OCI-LY7 (cell line): ENCODE measurements at regions not wholly inside any gene's neighbourhood (a gene's known extent, or its start where the extent isn't known, plus 50 kb on each side); places are given as distances from the start of the nearest gene placed in this dataset.

Experiments
- BruUV-seq: library from RNA; stranded (reverse); fragments of 400-500 nt; replicated peaks from 2 replicates; lab custom pipeline; 2021; lab: Mats Ljungman, UMichigan
- CTCF ChIA-PET: fragments of 300-600 bp; sonication (Branson Sonifier 250); formaldehyde crosslinking; loops from one replicate; lab custom pipeline; 2022; ENCODE audit warnings: antibody characterized with exemption; ENCODE audit not compliant: unreplicated experiment; lab: Charles Lee
- POLR2A ChIA-PET: fragments of 300-600 bp; sonication (Branson Sonifier 250); formaldehyde crosslinking; loops from one replicate; lab custom pipeline; 2022; ENCODE audit warnings: antibody characterized with exemption; lab: Charles Lee
- DNase-seq: peaks from one replicate; pipeline ENCODE4 v3.0.0-alpha.2; 2015; ENCODE audit warnings: low spot score
- H2AFZ ChIP-seq: fragments of 200-600 bp; sonication (generic), shearing (Covaris generic); 2 replicates; pipeline ENCODE4 v1.6.1; 2014; ENCODE audit warnings: mild to moderate bottlenecking, antibody characterized with exemption, low read length, moderate library complexity
- H3K27ac ChIP-seq: fragments of 200-600 bp; sonication (generic); 2 replicates; pipeline ENCODE4 v1.5.1; 2014; ENCODE audit warnings: mixed run types, low read depth, mild to moderate bottlenecking, moderate library complexity, low read length, inconsistent platforms; ENCODE audit not compliant: poor library complexity, severe bottlenecking
- H3K36me3 ChIP-seq: fragments of 200-600 bp; sonication (generic); 2 replicates; pipeline ENCODE4 v1.6.1; 2014; ENCODE audit warnings: mild to moderate bottlenecking, antibody characterized with exemption, low read length, moderate library complexity, mixed read lengths; ENCODE audit not compliant: insufficient read depth
- H3K4me1 ChIP-seq: fragments of 200-600 bp; sonication (generic); 2 replicates; pipeline ENCODE4 v1.5.1; 2014; ENCODE audit warnings: mild to moderate bottlenecking, low read length; ENCODE audit not compliant: insufficient read depth, poor library complexity, severe bottlenecking
- H3K4me2 ChIP-seq: fragments of 200-600 bp; sonication (generic); 2 replicates; pipeline ENCODE4 v1.6.1; 2014; ENCODE audit warnings: mild to moderate bottlenecking, low read length
- H3K4me3 ChIP-seq: fragments of 200-600 bp; sonication (generic); 2 replicates; pipeline ENCODE4 v1.5.1; 2014; ENCODE audit warnings: mild to moderate bottlenecking, low read depth, low read length; ENCODE audit not compliant: poor library complexity, severe bottlenecking
- H3K79me2 ChIP-seq: fragments of 200-600 bp; sonication (generic); 2 replicates; pipeline ENCODE4 v1.6.1; 2016; ENCODE audit warnings: low read depth, mild to moderate bottlenecking, low read length, moderate library complexity, mixed read lengths; ENCODE audit not compliant: insufficient read depth
- H3K9me2 ChIP-seq: fragments of 200-600 bp; sonication (generic); 2 replicates; pipeline ENCODE4 v1.6.1; 2016; ENCODE audit warnings: mild to moderate bottlenecking, low read length, mixed read lengths; ENCODE audit not compliant: insufficient read depth
- H3K9me3 ChIP-seq: fragments of 200-600 bp; sonication (generic); 2 replicates; pipeline ENCODE4 v1.6.1; 2014; ENCODE audit warnings: mild to moderate bottlenecking, mixed run types, low read length, mixed read lengths
- H4K20me1 ChIP-seq: fragments of 200-600 bp; sonication (generic); 2 replicates; pipeline ENCODE4 v1.6.1; 2014; ENCODE audit warnings: mild to moderate bottlenecking, antibody characterized with exemption, low read length, moderate library complexity, mixed read lengths; ENCODE audit not compliant: insufficient read depth
- EZH2phosphoT487 ChIP-seq: fragments of 200-600 bp; sonication (generic); IDR thresholded peaks from 2 replicates; pipeline ENCODE4 v1.6.1; 2018; ENCODE audit warnings: low read depth, borderline replicate concordance, mild to moderate bottlenecking, mixed run types, antibody characterized with exemption, low read length, moderate library complexity, mixed read lengths
- intact Hi-C: fragments of 100-400 bp; cut with micrococcal nuclease; formaldehyde crosslinking; loops from one replicate; pipeline ENCODE4 v1.10.0; 2022; ENCODE audit not compliant: unreplicated experiment
- TF ChIP-seq, protein P1 (sequence below): fragments of 200-600 bp; sonication (generic); conservative IDR thresholded peaks from 2 replicates; pipeline ENCODE4 v1.5.1; 2014; ENCODE audit warnings: mild to moderate bottlenecking, antibody characterized with exemption, low read length, moderate library complexity, mixed read lengths

DNA sequence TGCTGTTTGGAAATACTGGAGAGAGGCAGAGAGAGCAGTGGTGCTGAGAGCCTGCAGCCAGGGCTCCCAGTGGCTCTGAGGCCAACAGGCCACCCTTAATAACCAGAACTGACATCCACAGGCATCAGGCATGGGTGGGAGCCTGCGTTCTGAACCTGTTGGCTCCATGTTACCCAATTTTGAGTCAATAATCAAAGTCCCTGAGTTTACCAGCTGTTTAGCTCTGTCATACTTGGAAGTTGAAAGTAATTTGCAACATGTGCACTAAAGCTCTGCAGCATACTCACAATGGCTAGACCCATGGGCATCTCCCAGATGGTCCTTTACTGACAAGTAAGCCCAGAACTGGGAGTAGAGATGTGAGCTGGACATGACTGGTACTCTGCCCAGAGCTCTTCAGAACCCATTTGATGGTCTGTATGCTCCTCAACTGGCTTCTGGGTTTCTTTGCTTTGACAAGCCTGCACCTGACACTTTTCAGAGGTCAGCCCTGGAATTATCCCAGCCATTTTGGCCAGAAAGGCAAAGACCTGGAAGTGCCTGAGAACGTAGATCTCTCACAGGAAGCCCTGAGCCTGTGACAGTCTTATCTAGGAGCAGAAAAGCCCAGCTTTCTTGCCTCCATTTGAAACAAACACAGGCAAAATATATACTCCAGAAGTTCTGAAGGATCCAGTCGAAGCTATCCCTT lies 122.4 kb upstream of the CITED2 start:
- H3K36me3 ChIP-seq: no peaks in the 10 kb centered on the region
- H3K79me2 ChIP-seq: no peaks in the 10 kb centered on the region
- TF ChIP-seq EZH2phosphoT487: no peak
- TF ChIP-seq, protein P1, sequence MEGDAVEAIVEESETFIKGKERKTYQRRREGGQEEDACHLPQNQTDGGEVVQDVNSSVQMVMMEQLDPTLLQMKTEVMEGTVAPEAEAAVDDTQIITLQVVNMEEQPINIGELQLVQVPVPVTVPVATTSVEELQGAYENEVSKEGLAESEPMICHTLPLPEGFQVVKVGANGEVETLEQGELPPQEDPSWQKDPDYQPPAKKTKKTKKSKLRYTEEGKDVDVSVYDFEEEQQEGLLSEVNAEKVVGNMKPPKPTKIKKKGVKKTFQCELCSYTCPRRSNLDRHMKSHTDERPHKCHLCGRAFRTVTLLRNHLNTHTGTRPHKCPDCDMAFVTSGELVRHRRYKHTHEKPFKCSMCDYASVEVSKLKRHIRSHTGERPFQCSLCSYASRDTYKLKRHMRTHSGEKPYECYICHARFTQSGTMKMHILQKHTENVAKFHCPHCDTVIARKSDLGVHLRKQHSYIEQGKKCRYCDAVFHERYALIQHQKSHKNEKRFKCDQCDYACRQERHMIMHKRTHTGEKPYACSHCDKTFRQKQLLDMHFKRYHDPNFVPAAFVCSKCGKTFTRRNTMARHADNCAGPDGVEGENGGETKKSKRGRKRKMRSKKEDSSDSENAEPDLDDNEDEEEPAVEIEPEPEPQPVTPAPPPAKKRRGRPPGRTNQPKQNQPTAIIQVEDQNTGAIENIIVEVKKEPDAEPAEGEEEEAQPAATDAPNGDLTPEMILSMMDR: no peak
- H3K9me2 ChIP-seq: no peaks in the 10 kb centered on the region
- H4K20me1 ChIP-seq: no peaks in the 10 kb centered on the region
- BruUV-seq: no TSS peak
- H3K9me3 ChIP-seq: no peaks in the 10 kb centered on the region
- no peak overlapping the region for H3K27ac ChIP-seq
- no peak overlapping the region for H3K4me3 ChIP-seq
- intact Hi-C loops: no loop called here
- H2AFZ ChIP-seq: no peak overlapping the region
- H3K4me1 ChIP-seq: no peaks in the 10 kb centered on the region
- no peak overlapping the region for H3K4me2 ChIP-seq
- DNase-seq: no peak
- CTCF ChIA-PET: no interaction called here
- POLR2A ChIA-PET: no interaction called here

DNA sequence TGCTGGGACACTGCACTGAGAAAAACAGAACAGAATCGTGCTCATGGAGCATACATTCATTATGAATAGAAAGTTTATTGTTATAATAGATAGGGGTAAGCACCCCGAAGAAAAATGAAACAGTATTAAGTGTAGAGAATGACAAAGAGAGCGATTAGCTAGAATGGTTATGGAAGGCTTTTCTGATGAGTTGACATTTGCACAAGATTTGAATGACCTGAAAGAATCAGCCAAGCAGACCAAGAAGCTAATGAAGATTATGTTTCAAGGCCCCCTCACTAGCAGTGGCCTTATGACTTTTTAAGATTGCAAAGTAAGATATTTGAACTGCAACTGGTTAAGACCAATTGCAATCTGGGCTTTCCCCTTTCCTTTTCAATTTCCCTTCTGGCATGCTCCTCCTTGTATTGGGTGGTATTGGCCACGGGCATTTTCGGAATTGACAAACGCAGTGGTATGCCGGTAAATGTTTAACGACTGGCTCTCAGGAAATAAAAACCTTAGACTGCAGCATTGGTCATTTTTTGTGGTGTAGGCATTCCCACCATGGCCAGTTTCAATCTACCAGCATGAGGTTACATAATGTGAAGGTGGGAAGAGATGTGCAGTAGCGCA lies 120.0 kb upstream of the CITED2 start:
- H3K36me3 ChIP-seq: no peaks in the 10 kb centered on the region
- no peak overlapping the region for H3K4me2 ChIP-seq
- no peaks in the 10 kb centered on the region for H3K9me2 ChIP-seq
- H3K4me3 ChIP-seq: no peak overlapping the region
- no peak for TF ChIP-seq EZH2phosphoT487
- TF ChIP-seq, protein P1: no peak
- no peak overlapping the region for H3K27ac ChIP-seq
- no peaks in the 10 kb centered on the region for H3K79me2 ChIP-seq
- no peaks in the 10 kb centered on the region for H4K20me1 ChIP-seq
- H3K9me3 ChIP-seq: no peaks in the 10 kb centered on the region
- DNase-seq: no peak
- intact Hi-C loops: no loop called here
- no peak overlapping the region for H2AFZ ChIP-seq
- H3K4me1 ChIP-seq: peaks cover 6% of the 10 kb centered on the region
- CTCF ChIA-PET: interaction anchor here (1.0 kb wide), 1 partner anchor 123 kb away, joined by 3 read pairs; no protein-coding TSS in a partner anchor
- no TSS peak for BruUV-seq
- POLR2A ChIA-PET: no interaction called here

DNA sequence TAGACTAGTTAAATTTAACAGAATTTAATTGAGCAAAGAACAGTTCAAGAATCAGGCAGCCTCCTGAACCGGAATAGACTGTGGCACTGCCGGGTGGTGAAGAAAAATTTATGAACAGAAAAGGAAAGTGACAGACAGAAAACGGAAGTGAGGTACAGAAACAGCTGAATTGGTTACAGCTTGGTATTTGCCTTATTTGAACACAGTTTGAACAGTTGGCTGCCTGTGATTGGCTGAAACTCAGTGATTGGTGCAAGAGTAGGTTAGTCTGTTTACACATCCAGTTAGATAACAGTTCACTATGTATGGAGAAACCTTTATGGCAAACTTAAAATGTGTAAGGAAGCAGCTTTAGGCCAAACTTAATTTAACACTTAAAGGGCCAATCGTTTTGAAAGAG lies 116.0 kb upstream of the CITED2 start:
- intact Hi-C loops: no loop called here
- Histone ChIP-seq H3K4me1 (peaks cover 6% of the 10 kb centered on the region), H3K4me3 (no peak overlapping the region), H3K36me3 (no peaks in the 10 kb centered on the region), H4K20me1 (no peaks in the 10 kb centered on the region), H3K27ac (no peak overlapping the region), H3K9me2 (no peaks in the 10 kb centered on the region), H3K4me2 (no peak overlapping the region), H3K9me3 (no peaks in the 10 kb centered on the region), H3K79me2 (no peaks in the 10 kb centered on the region), H2AFZ (peak overlapping the region; percentile 15; the same call in 1 of the 2 replicates)
- no peak for TF ChIP-seq EZH2phosphoT487
- TF ChIP-seq, protein P1: no peak
- peak; percentile 39 for DNase-seq
- POLR2A ChIA-PET: interaction anchor here (0.5 to 0.9 kb wide), 5 partner anchors 10 to 327 kb away, joined by 3 to 5 read pairs (median 4); no protein-coding TSS in a partner anchor
- BruUV-seq: no TSS peak
- CTCF ChIA-PET: no interaction called here
